ENCODE measurements at regions not wholly inside any gene's neighbourhood (a gene's known extent, or its start where the extent isn't known, plus 50 kb on each side); places are given as distances from the start of the nearest gene placed in this dataset.

- no peak for DNase-seq (ENCODE audit: low spot score)
Observed at GRCh38 chr18:56380685-56381084, 257.7 kb downstream of the TXNL1 start.

GRCh38 chr18:56379256-56379655, 259.1 kb downstream of the TXNL1 start:
- no peak for DNase-seq (ENCODE audit: low spot score)

GRCh38 chr18:56377231-56377630, 261.2 kb downstream of the TXNL1 start:
- no peak for DNase-seq (ENCODE audit: low spot score)

GRCh38 chr18:56374007-56374655, 264.3 kb downstream of the TXNL1 start:
- no peak for DNase-seq (ENCODE audit: low spot score)

- no peak for DNase-seq (ENCODE audit: low spot score)
Observed at GRCh38 chr18:56373601-56374000, 264.8 kb downstream of the TXNL1 start.

GRCh38 chr18:56368066-56368465, 270.3 kb downstream of the TXNL1 start:
- DNase-seq (ENCODE audit: low spot score), result no peak

GRCh38 chr18:56358608-56359280, 279.6 kb downstream of the TXNL1 start:
- no peak for DNase-seq (ENCODE audit: low spot score)

GRCh38 chr18:56353663-56354260, 284.6 kb downstream of the TXNL1 start:
- DNase-seq (ENCODE audit: low spot score), result no peak

GRCh38 chr18:56351911-56352500, 286.4 kb downstream of the TXNL1 start:
- DNase-seq (ENCODE audit: low spot score), result no peak

- DNase-seq (ENCODE audit: low spot score), result no peak
Observed at GRCh38 chr18:56337507-56337906, 300.9 kb downstream of the TXNL1 start.

- no peak for DNase-seq (ENCODE audit: low spot score)
Observed at GRCh38 chr18:56333839-56334238, 304.6 kb downstream of the TXNL1 start.

- DNase-seq (ENCODE audit: low spot score), result no peak
Observed at GRCh38 chr18:56333146-56333545, 305.2 kb downstream of the TXNL1 start.

- DNase-seq (ENCODE audit: low spot score), result no peak
Observed at GRCh38 chr18:56332371-56332770, 306.0 kb downstream of the TXNL1 start.

GRCh38 chr18:56330366-56331110, 307.9 kb downstream of the TXNL1 start:
- DNase-seq (ENCODE audit: low spot score), result no peak

- DNase-seq (ENCODE audit: low spot score), result no peak
Observed at GRCh38 chr18:56329536-56329935, 308.9 kb downstream of the TXNL1 start.

- DNase-seq (ENCODE audit: low spot score), result no peak
Observed at GRCh38 chr18:56327191-56327885, 311.1 kb downstream of the TXNL1 start.

GRCh38 chr18:56326336-56327072, 311.9 kb downstream of the TXNL1 start:
- DNase-seq (ENCODE audit: low spot score), result no peak

GRCh38 chr18:56323673-56324072, 314.7 kb downstream of the TXNL1 start:
- DNase-seq (ENCODE audit: low spot score), result no peak

GRCh38 chr18:56322406-56322805, 316.0 kb downstream of the TXNL1 start:
- no peak for DNase-seq (ENCODE audit: low spot score)

- no peak for DNase-seq (ENCODE audit: low spot score)
Observed at GRCh38 chr18:56321470-56321869, 316.9 kb downstream of the TXNL1 start.

- no peak for DNase-seq (ENCODE audit: low spot score)
Observed at GRCh38 chr18:56319953-56320352, 318.4 kb downstream of the TXNL1 start.
